Endothelial cell of umbilical vein (primary cell): ENCODE measurements at regions not wholly inside any gene's neighbourhood (a gene's known extent, or its start where the extent isn't known, plus 50 kb on each side); places are given as distances from the start of the nearest gene placed in this dataset.

ENCODE experiments used
- BruUV-seq: library from RNA; stranded (reverse); fragments of 400-500 nt; replicated peaks from 2 replicates; lab custom pipeline; 2021; lab: Mats Ljungman, UMichigan
- CTCF ChIA-PET: fragments of 300-600, 350-600 bp; sonication (Branson Sonifier 250); formaldehyde crosslinking; loops from one replicate; lab custom pipeline; 2021; ENCODE audit warnings: antibody characterized with exemption, inconsistent platforms; lab: Charles Lee
- POLR2A ChIA-PET: fragments of 300-600, 350-600 bp; sonication (Branson Sonifier 250); formaldehyde crosslinking; loops from one replicate; lab custom pipeline; 2021; ENCODE audit warnings: antibody characterized with exemption, inconsistent platforms; lab: Charles Lee
- DNase-seq: peaks from one replicate; pipeline ENCODE4 v3.0.0-alpha.2; 2011; ENCODE audit warnings: low read depth, low spot score
- FAIRE-seq: peaks from 2 replicates; lab custom pipeline; 2011; peaks lifted over from hg19 to GRCh38; lab: Jason Lieb, UNC
- H2AFZ ChIP-seq: 2 replicates; pipeline ENCODE4 v1.6.0; 2012; ENCODE audit warnings: low read depth, low read length, control low read depth, inconsistent platforms
- H3K27ac ChIP-seq: 2 replicates; pipeline ENCODE4 v1.5.1; 2011; ENCODE audit warnings: low read depth, mild to moderate bottlenecking, control low read depth, low read length, moderate library complexity; ENCODE audit not compliant: insufficient read depth
- H3K27me3 ChIP-seq, 2 experiments: 2 replicates each; pipeline versions ENCODE4 v1.6.0 to v1.6.1; 2011; ENCODE audit warnings: low read length in 2 of 2, mixed read lengths in 1 of 2; ENCODE audit not compliant: control insufficient read depth in 2 of 2, insufficient read depth in 2 of 2
- H3K36me3 ChIP-seq, 2 experiments: 2 replicates in 1 of 2; 3 replicates in 1 of 2; pipeline ENCODE4 v1.5.1; 2011; ENCODE audit warnings: low read length in 2 of 2, mild to moderate bottlenecking in 1 of 2, moderate library complexity in 1 of 2; ENCODE audit not compliant: control insufficient read depth in 2 of 2, insufficient read depth in 2 of 2; ENCODE audit errors: extremely low read depth in 1 of 2
- H3K4me1 ChIP-seq: 3 replicates; pipeline ENCODE4 v1.5.1; 2011; ENCODE audit warnings: mild to moderate bottlenecking, low read length; ENCODE audit not compliant: control insufficient read depth, insufficient read depth; ENCODE audit errors: extremely low read depth
- H3K4me2 ChIP-seq: 2 replicates; pipeline ENCODE4 v1.6.1; 2011; ENCODE audit warnings: low read length, control low read depth, mixed read lengths; ENCODE audit not compliant: insufficient read depth
- H3K4me3 ChIP-seq, 3 experiments: fragments of 200-600 bp in 1 of 3; sonication (generic), shearing (Covaris generic) in 1 of 3; replicated peaks in 1 of 3; 2 replicates each; pipeline ENCODE4 v1.5.1; 2011 to 2016; ENCODE audit warnings: control low read depth in 3 of 3, low read length in 3 of 3, mild to moderate bottlenecking in 2 of 3, inconsistent platforms in 1 of 3, low read depth in 1 of 3, moderate library complexity in 1 of 3; ENCODE audit not compliant: insufficient read depth in 1 of 3
- H3K79me2 ChIP-seq: 2 replicates; pipeline ENCODE4 v1.6.0; 2012; ENCODE audit warnings: low read length, inconsistent platforms; ENCODE audit not compliant: control insufficient read depth, insufficient read depth
- H3K9ac ChIP-seq: replicated peaks from 2 replicates; pipeline ENCODE3; 2011; ENCODE audit warnings: low read length, control low read depth; ENCODE audit not compliant: insufficient read depth; ENCODE audit errors: extremely low read depth
- H3K9me1 ChIP-seq: replicated peaks from 3 replicates; pipeline ENCODE4 v1.6.0; 2011; ENCODE audit warnings: mild to moderate bottlenecking, low read length; ENCODE audit not compliant: control insufficient read depth, insufficient read depth; ENCODE audit errors: extremely low read depth
- H3K9me3 ChIP-seq: replicated peaks from 2 replicates; pipeline ENCODE4 v1.5.1; 2012; ENCODE audit warnings: low read length, inconsistent platforms; ENCODE audit not compliant: control insufficient read depth, insufficient read depth
- H4K20me1 ChIP-seq: replicated peaks from 2 replicates; pipeline ENCODE3; 2011; ENCODE audit warnings: mild to moderate bottlenecking, low read length; ENCODE audit not compliant: control insufficient read depth, insufficient read depth; ENCODE audit errors: extremely low read depth
- CTCF ChIP-seq, 2 donors: IDR thresholded peaks; 1 replicate in 1 of 2; 2 replicates in 1 of 2; pipeline ENCODE4 v1.5.1; 2011; ENCODE audit warnings: low read length in 2 of 2, mild to moderate bottlenecking in 2 of 2, moderate library complexity in 2 of 2, control low read depth in 1 of 2, inconsistent platforms in 1 of 2, low read depth in 1 of 2; ENCODE audit not compliant: insufficient read depth in 1 of 2; ENCODE audit errors: extremely low read depth in 1 of 2
- EZH2 ChIP-seq: IDR thresholded peaks from 2 replicates; pipeline ENCODE4 v1.6.1; 2012; ENCODE audit warnings: borderline replicate concordance, low read depth, mild to moderate bottlenecking, moderate library complexity, low read length, inconsistent platforms; ENCODE audit not compliant: severe bottlenecking
- FOS ChIP-seq: IDR thresholded peaks from 2 replicates; pipeline ENCODE4 v1.6.1; 2011; ENCODE audit warnings: mild to moderate bottlenecking, low read length, moderate library complexity, borderline replicate concordance; ENCODE audit not compliant: insufficient read depth
- GATA2 ChIP-seq: IDR thresholded peaks from 2 replicates; pipeline ENCODE4 v1.7.0; 2011; ENCODE audit warnings: low read depth, mild to moderate bottlenecking, moderate library complexity, mixed read lengths, low read length; ENCODE audit not compliant: insufficient read length, insufficient read depth
- JUN ChIP-seq: IDR thresholded peaks from 2 replicates; pipeline ENCODE4 v1.6.1; 2011; ENCODE audit warnings: borderline replicate concordance, low read depth; ENCODE audit not compliant: insufficient read length, insufficient read depth
- MAX ChIP-seq: IDR thresholded peaks from 2 replicates; pipeline ENCODE4 v1.6.1; 2011; ENCODE audit not compliant: insufficient read depth, insufficient read length
- MYC ChIP-seq: IDR thresholded peaks from one replicate; pipeline ENCODE4 v1.6.1; 2011; ENCODE audit warnings: mild to moderate bottlenecking, low read depth, low read length
- POLR2A ChIP-seq: IDR thresholded peaks from 2 replicates; pipeline ENCODE4 v1.6.1; 2012; ENCODE audit warnings: low read depth, mild to moderate bottlenecking, control low read depth, low read length
- POLR2AphosphoS5 ChIP-seq: IDR thresholded peaks from 2 replicates; pipeline ENCODE4 v1.6.1; 2012; ENCODE audit warnings: low read depth, mild to moderate bottlenecking, control low read depth, low read length, moderate library complexity; ENCODE audit not compliant: insufficient read depth
- dilution Hi-C: fragments of 300-500 bp; cut with MboI; formaldehyde crosslinking; loops from one replicate; pipeline ENCODE4 v1.15.0; 2019; ENCODE audit warnings: low sequenced_read_pairs; ENCODE audit not compliant: extremely low pct_ligation_motif_present
- intact Hi-C: fragments of 100-400 bp; cut with micrococcal nuclease; formaldehyde crosslinking; loops from one replicate; pipeline ENCODE4 v1.10.0; 2022

DNA sequence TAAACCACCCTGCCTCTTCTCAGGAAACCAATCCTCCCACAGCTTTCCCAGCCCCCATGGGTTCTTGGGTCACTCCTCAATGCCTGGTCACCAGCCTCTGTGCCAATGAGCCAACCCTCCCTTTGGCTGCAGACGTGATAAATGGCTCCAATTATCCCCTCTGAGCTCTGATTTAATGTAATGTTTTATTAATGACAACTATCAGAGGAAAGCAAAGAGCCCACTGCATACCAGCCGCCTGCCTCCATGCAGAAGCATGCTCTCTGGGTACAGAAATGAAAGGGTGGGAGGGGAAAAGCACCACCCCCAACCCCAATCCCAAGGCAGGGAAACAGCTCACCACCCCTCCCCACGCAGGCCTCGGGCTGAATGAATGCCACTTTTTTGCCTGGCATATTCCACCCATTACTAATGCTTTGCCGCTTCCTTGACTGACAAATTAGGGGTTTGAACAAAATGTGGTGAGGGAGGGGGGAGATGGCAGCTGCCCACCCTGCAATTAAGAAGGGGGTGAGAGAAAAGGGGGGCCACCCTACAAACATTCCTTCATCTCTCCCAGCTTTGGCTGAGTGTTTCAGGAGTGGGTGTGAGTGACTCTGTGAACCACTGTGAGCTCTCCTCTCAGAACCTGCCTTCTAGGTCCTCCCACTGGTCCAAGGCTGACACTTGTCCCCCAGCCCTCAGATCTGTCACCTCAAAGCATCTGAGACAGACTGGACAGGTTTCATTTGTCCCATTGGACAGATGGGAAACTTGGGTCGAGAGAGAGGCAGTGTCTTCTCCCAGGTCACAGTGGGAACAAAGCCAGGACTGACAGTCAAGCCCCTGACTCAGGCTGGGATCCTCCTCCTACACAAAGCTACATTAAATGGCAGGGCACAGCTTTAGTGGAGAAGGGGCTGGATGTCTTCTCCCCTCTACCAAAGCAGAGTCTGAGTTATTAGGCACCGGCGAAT, 161.5 kb downstream of the TMEM132E start:
- BruUV-seq, result no TSS peak
- intact Hi-C loops, result no loop called here

More for the DNA sequence above, 161.5 kb downstream of the TMEM132E start:
- no peak overlapping the region for H2AFZ ChIP-seq
- TF ChIP-seq MYC (no peak), POLR2A (no peak), EZH2 (no peak), FOS (no peak), POLR2AphosphoS5 (no peak), GATA2 (no peak), CTCF (IDR thresholded peaks at IDR 0.05; ENCODE audit: extremely low read depth in 1 of 2, insufficient read depth in 1 of 2, low read depth in 1 of 2, low read length in 2 of 2) (no peak), MAX (no peak), JUN (no peak)
- CTCF ChIA-PET, result no interaction called here
- no peaks in the 10 kb centered on the region for H3K27me3 ChIP-seq
- H3K4me3 ChIP-seq, result no peak overlapping the region
- no peak overlapping the region for H3K27ac ChIP-seq
- no peaks in the 10 kb centered on the region for H3K4me1 ChIP-seq
- POLR2A ChIA-PET, result no interaction called here
- no peak overlapping the region for H3K4me2 ChIP-seq
- dilution Hi-C loops, result no loop called here
- H3K9me1 ChIP-seq, result no peaks in the 10 kb centered on the region
- H3K9me3 ChIP-seq, result no peaks in the 10 kb centered on the region
- FAIRE-seq, result no peak
- H3K79me2 ChIP-seq, result no peaks in the 10 kb centered on the region
- H3K36me3 ChIP-seq, result no peaks in the 10 kb centered on the region
- no peaks in the 10 kb centered on the region for H4K20me1 ChIP-seq
- no peak overlapping the region for H3K9ac ChIP-seq
- no peak for DNase-seq
